Karpas-422 (cell line): ENCODE measurements at regions not wholly inside any gene's neighbourhood (a gene's known extent, or its start where the extent isn't known, plus 50 kb on each side); places are given as distances from the start of the nearest gene placed in this dataset.

Source experiments
- DNase-seq: peaks from one replicate; pipeline ENCODE4 v3.0.0-alpha.2; 2015
- H2AFZ ChIP-seq: fragments of 200-600 bp; sonication (generic); 2 replicates; pipeline ENCODE4 v1.6.1; 2014; ENCODE audit warnings: antibody characterized with exemption, low read length, mixed read lengths
- H3K27ac ChIP-seq: fragments of 200-600 bp; sonication (generic); 2 replicates; pipeline ENCODE4 v1.5.1; 2014; ENCODE audit warnings: mild to moderate bottlenecking, low read length, moderate library complexity
- H3K27me3 ChIP-seq: fragments of 200-600 bp; sonication (generic); 2 replicates; pipeline ENCODE4 v1.6.1; 2014; ENCODE audit warnings: low read length, mixed read lengths
- H3K36me3 ChIP-seq: fragments of 200-600 bp; sonication (generic); 2 replicates; pipeline ENCODE4 v1.6.1; 2014; ENCODE audit warnings: low read length, mixed read lengths; ENCODE audit not compliant: insufficient read depth
- H3K4me1 ChIP-seq: fragments of 200-600 bp; sonication (generic); 2 replicates; pipeline ENCODE4 v1.6.1; 2014; ENCODE audit warnings: mild to moderate bottlenecking, low read length, mixed read lengths
- H3K4me2 ChIP-seq: fragments of 200-600 bp; sonication (generic); 2 replicates; pipeline ENCODE4 v1.6.1; 2014; ENCODE audit warnings: low read length, low read depth, mild to moderate bottlenecking; ENCODE audit not compliant: poor library complexity, severe bottlenecking
- H3K4me3 ChIP-seq: fragments of 200-600 bp; sonication (generic); 2 replicates; pipeline ENCODE4 v1.5.1; 2014; ENCODE audit warnings: mild to moderate bottlenecking, antibody characterized with exemption, low read length, mixed read lengths
- H3K79me2 ChIP-seq: fragments of 200-600 bp; sonication (generic); 2 replicates; pipeline ENCODE4 v1.6.1; 2014; ENCODE audit warnings: mild to moderate bottlenecking, low read length, mixed read lengths
- H3K9ac ChIP-seq: fragments of 200-600 bp; sonication (generic); 2 replicates; pipeline ENCODE4 v1.6.0; 2014; ENCODE audit warnings: low read length
- H3K9me2 ChIP-seq: fragments of 200-600 bp; sonication (generic), shearing (Covaris generic); replicated peaks from 2 replicates; pipeline ENCODE4 v1.6.0; 2014; ENCODE audit warnings: mild to moderate bottlenecking, low read length, moderate library complexity; ENCODE audit not compliant: insufficient read depth
- H3K9me3 ChIP-seq: fragments of 300-700, 200-600 bp; sonication (generic); 2 replicates; pipeline ENCODE4 v1.6.1; 2014; ENCODE audit warnings: low read length, mixed read lengths
- H4K20me1 ChIP-seq: fragments of 200-600 bp; sonication (generic); 2 replicates; pipeline ENCODE4 v1.6.1; 2014; ENCODE audit warnings: mild to moderate bottlenecking, antibody characterized with exemption, low read length, low read depth; ENCODE audit not compliant: insufficient read depth

DNA sequence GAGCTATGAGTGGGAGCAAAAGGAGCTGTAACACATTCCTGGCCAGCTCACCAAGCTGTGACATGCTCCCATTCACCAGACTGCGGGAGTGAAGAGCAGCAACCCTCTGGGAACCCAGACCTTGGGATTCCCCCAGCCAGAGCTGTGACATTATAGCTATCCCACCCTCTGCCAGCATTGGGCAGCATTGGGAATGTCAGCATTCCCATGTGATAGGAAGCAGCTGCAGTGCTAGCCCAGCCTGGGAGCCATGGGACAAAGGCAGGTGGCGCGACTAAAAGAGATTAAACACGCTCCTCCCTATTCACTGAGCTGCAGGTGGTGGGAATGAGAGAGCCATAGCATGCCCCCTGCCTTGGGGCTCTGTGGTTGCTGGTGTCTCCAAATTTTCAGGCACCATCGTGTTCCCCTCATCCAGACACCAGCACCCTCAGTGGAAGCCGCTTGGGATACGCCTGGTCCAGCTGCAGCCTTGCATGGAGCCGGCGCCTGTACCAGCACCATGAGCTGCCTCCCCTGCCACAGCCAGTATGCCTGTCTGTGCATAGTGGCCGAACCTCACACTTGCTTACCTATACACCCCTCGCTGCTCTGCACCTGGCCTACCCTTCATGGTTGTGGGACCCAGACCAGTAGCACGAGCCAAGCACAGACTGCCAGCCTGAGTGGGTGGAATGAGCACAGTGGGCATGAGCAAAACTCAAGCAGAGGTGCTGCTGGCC, 695.6 kb upstream of the GCFC2 start:
- Histone ChIP-seq H3K4me3 (no peak overlapping the region), H3K4me2 (no peak overlapping the region), H3K9me2 (no peaks in the 10 kb centered on the region), H3K4me1 (no peaks in the 10 kb centered on the region), H3K27me3 (no peaks in the 10 kb centered on the region), H3K27ac (no peak overlapping the region), H4K20me1 (no peaks in the 10 kb centered on the region), H3K9me3 (peaks cover 32% of the 10 kb centered on the region), H3K36me3 (no peaks in the 10 kb centered on the region), H3K79me2 (no peaks in the 10 kb centered on the region), H3K9ac (no peak overlapping the region), H2AFZ (no peak overlapping the region)
- no peak for DNase-seq

DNA sequence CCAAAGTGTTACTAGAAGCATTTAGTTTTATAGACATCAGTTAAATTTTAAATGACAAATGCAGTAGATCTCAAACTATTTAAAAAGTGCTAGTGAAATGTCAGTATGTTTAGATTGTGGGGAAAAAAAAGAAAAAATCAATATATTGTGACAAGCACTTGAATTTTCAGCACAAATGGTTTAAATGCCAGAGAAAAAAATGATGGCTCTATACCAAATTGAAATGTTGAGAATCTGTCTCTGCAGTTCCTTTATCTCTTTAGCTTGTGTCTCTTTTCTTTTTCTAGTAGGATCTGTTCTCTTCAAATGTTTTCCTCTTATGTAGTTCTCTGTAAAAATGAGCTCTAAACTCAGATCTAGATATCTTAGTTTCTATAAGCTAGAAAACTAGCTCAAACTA, 682.6 kb upstream of the GCFC2 start:
- Histone ChIP-seq H3K36me3 (no peaks in the 10 kb centered on the region), H3K27me3 (no peaks in the 10 kb centered on the region), H3K9me3 (peaks cover 38% of the 10 kb centered on the region), H4K20me1 (no peaks in the 10 kb centered on the region), H3K27ac (no peak overlapping the region), H3K9me2 (no peaks in the 10 kb centered on the region), H3K4me2 (no peak overlapping the region), H3K4me3 (no peak overlapping the region), H2AFZ (no peak overlapping the region), H3K9ac (no peak overlapping the region), H3K4me1 (no peaks in the 10 kb centered on the region), H3K79me2 (no peaks in the 10 kb centered on the region)
- DNase-seq, result no peak

- H3K27me3 ChIP-seq, result no peaks in the 10 kb centered on the region
- no peak overlapping the region for H3K4me2 ChIP-seq
- no peak overlapping the region for H3K4me3 ChIP-seq
- H3K27ac ChIP-seq, result no peak overlapping the region
- DNase-seq, result no peak
- H3K36me3 ChIP-seq, result no peaks in the 10 kb centered on the region
- H4K20me1 ChIP-seq, result no peaks in the 10 kb centered on the region
- H3K79me2 ChIP-seq, result no peaks in the 10 kb centered on the region
- no peaks in the 10 kb centered on the region for H3K9me2 ChIP-seq
- H3K9ac ChIP-seq, result no peak overlapping the region
- no peaks in the 10 kb centered on the region for H3K4me1 ChIP-seq
- no peak overlapping the region for H2AFZ ChIP-seq
- peaks cover 47% of the 10 kb centered on the region for H3K9me3 ChIP-seq
Observed at GRCh38 chr2:76391678-76392077, 681.0 kb upstream of the GCFC2 start.

DNA sequence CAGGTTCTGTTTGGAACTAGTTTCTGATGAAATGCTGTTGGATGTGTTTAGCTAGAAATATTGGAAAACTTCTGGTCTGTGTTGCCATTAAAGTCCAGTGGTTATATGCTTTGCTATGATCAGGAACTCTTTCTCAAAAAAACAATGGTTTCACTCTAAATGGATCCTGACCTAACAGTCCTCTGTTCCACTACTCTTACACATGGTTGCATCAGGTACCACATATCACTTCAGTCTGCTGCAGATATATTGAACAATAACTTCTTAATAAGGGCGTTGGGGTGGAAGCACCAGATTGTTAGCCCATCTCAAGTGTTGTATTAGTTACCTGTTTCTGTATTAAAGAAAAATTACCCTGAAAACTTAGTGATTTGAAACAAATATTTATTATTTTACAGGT, 676.6 kb upstream of the GCFC2 start:
- Histone ChIP-seq H3K9ac (no peak overlapping the region), H3K36me3 (no peaks in the 10 kb centered on the region), H3K27me3 (no peaks in the 10 kb centered on the region), H3K4me1 (no peaks in the 10 kb centered on the region), H3K4me3 (no peak overlapping the region), H3K79me2 (no peaks in the 10 kb centered on the region), H2AFZ (no peak overlapping the region), H3K4me2 (no peak overlapping the region), H4K20me1 (no peaks in the 10 kb centered on the region), H3K9me2 (no peaks in the 10 kb centered on the region), H3K9me3 (peaks cover 38% of the 10 kb centered on the region), H3K27ac (no peak overlapping the region)
- DNase-seq, result no peak

GRCh38 chr2:76385943-76386342, 675.2 kb upstream of the GCFC2 start:
- no peaks in the 10 kb centered on the region for H3K79me2 ChIP-seq
- H3K4me2 ChIP-seq, result no peak overlapping the region
- H3K9ac ChIP-seq, result no peak overlapping the region
- no peaks in the 10 kb centered on the region for H3K36me3 ChIP-seq
- no peaks in the 10 kb centered on the region for H3K4me1 ChIP-seq
- H3K9me2 ChIP-seq, result no peaks in the 10 kb centered on the region
- no peak overlapping the region for H3K4me3 ChIP-seq
- H3K9me3 ChIP-seq, result peaks cover 34% of the 10 kb centered on the region
- no peak for DNase-seq
- no peak overlapping the region for H3K27ac ChIP-seq
- H4K20me1 ChIP-seq, result no peaks in the 10 kb centered on the region
- no peak overlapping the region for H2AFZ ChIP-seq
- H3K27me3 ChIP-seq, result no peaks in the 10 kb centered on the region

GRCh38 chr2:76381624-76382023, 670.9 kb upstream of the GCFC2 start:
- Histone ChIP-seq H3K4me1 (no peaks in the 10 kb centered on the region), H3K4me3 (no peak overlapping the region), H3K9me2 (no peaks in the 10 kb centered on the region), H3K9me3 (peaks cover 32% of the 10 kb centered on the region), H3K27me3 (no peaks in the 10 kb centered on the region), H3K79me2 (no peaks in the 10 kb centered on the region), H3K27ac (no peak overlapping the region), H3K9ac (no peak overlapping the region), H3K36me3 (no peaks in the 10 kb centered on the region), H4K20me1 (no peaks in the 10 kb centered on the region), H2AFZ (no peak overlapping the region), H3K4me2 (no peak overlapping the region)
- DNase-seq, result no peak

DNA sequence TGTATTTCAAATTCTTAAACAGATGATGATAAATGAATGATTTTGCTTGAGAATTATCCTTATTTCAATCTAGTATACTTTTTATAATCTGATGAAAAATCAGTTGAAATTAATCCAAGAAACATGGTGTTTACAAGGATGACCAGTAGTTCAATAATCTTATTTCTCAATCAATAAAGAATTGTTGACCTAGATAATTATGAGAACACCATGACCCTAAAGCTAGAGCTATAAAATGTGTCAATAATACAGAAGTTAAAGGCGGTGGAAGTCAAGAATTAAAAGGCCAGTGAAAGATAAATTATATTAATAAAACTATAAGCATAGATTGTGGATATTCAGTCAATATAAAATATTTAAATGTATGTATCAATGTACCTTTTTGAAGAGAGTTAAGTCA, 667.4 kb upstream of the GCFC2 start:
- Histone ChIP-seq H3K4me2 (no peak overlapping the region), H2AFZ (no peak overlapping the region), H3K36me3 (no peaks in the 10 kb centered on the region), H3K4me3 (no peak overlapping the region), H3K9ac (no peak overlapping the region), H3K9me2 (no peaks in the 10 kb centered on the region), H3K79me2 (no peaks in the 10 kb centered on the region), H3K9me3 (peaks cover 31% of the 10 kb centered on the region), H4K20me1 (no peaks in the 10 kb centered on the region), H3K27me3 (no peaks in the 10 kb centered on the region), H3K27ac (no peak overlapping the region), H3K4me1 (no peaks in the 10 kb centered on the region)
- no peak for DNase-seq

- no peak overlapping the region for H2AFZ ChIP-seq
- H3K36me3 ChIP-seq, result no peaks in the 10 kb centered on the region
- no peak overlapping the region for H3K27ac ChIP-seq
- no peak overlapping the region for H3K4me3 ChIP-seq
- DNase-seq, result no peak
- H3K4me2 ChIP-seq, result no peak overlapping the region
- H3K9me3 ChIP-seq, result peaks cover 23% of the 10 kb centered on the region
- no peak overlapping the region for H3K9ac ChIP-seq
- no peaks in the 10 kb centered on the region for H3K4me1 ChIP-seq
- no peaks in the 10 kb centered on the region for H3K79me2 ChIP-seq
- H3K9me2 ChIP-seq, result no peaks in the 10 kb centered on the region
- H3K27me3 ChIP-seq, result no peaks in the 10 kb centered on the region
- H4K20me1 ChIP-seq, result no peaks in the 10 kb centered on the region
Observed at GRCh38 chr2:76341439-76341838, 630.7 kb upstream of the GCFC2 start.
